Stimulated activated CD8-positive, alpha-beta memory T cell treated with anti-CD3 and anti-CD28 coated beads, Interleukin-7, amount 100 ng/mL, for 4 hours (primary cell): ENCODE measurements at regions not wholly inside any gene's neighbourhood (a gene's known extent, or its start where the extent isn't known, plus 50 kb on each side); places are given as distances from the start of the nearest gene placed in this dataset.

Experiments
- DNase-seq, 2 donors: peaks; one replicate each; pipeline ENCODE4 v3.0.0-alpha.2; 2020; ENCODE audit warnings: low read depth in 2 of 2

DNA sequence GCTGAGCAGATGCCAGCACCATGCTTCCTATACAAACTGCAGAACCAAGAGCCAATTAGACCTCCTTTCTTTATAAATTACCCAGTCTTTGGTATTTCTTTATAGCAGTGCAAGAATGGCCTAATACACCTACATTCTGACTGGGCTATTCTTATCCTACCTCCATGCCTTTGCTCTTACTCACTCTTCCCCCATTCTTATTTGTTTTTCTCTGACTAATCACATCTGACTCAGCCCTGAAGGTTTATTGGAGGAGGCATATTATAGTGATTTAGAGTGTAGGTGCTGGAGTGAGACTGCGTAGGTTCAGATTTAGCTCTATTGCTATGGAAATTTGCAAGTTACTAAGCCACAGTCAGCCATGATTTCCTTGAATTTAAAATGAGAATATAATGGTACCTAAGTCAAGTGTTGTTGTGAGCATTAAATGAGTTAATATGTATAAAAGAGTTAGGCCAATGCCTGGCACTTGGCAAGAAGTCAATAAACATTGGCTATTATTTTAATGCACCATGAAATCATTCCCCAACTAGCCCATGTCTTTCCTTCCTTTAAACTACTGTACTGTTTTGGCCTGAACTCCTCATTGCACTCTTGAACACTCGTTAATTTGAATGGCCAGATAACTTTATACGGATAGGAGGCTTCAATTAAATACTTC, 531.2 kb upstream of the ZNF608 start:
- no peak for DNase-seq

DNA sequence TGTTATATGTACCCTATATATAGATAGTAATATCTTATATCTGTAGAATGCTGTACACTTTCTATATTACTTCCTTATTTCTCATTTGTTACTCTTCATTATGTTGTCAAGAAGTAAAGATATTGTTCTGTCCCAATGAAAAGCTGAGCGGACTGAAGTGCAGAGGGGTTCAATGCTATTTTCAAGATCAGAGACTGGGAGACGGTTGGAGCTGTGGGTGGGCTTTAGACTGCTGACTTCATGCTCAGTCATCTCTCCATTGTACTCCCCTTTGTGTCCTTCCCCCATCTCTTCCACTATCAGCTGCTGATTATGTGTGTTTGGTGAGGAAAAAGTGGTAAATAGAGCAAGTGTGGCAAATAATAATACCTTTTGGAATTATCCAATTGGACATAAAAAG, 532.3 kb upstream of the ZNF608 start:
- DNase-seq: no peak

DNA sequence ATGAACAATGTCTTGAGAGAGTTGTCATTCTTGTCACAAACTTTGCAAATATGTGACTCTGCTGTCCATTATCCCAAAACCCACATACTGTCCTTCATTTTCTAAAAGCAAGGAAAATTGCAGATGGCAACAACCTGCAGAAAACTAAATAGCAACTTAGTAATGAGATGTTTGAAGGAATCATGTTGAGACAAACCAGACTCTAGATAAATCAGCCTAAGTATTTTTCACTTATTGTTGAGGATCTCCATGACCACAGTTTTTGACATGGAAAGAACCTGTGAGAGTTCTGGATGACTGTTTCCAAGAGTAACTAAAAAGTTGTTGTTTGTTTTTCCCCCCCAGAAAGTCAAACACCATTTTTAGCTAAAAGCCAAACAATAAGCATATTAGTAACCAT, 535.2 kb upstream of the ZNF608 start:
- DNase-seq: no peak

DNA sequence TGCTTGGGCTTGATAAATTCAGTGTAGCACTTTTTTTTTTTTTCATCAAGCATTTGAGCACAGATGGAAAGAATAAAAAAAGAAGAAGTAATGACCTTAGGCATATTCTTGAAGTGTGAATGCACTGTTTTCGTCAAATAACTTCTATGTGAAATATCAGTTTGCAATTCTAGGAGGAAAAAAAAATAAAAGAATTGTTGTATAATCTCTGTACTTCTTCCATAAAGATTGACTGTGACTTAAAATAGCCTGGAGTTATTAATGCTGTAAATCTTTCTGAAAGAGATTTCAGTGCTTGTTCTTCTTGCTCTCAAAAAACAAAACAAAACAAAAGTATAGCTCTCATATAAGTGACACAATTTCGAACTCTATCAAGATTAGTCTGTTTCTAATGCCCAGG, 536.9 kb upstream of the ZNF608 start:
- no peak for DNase-seq

DNA sequence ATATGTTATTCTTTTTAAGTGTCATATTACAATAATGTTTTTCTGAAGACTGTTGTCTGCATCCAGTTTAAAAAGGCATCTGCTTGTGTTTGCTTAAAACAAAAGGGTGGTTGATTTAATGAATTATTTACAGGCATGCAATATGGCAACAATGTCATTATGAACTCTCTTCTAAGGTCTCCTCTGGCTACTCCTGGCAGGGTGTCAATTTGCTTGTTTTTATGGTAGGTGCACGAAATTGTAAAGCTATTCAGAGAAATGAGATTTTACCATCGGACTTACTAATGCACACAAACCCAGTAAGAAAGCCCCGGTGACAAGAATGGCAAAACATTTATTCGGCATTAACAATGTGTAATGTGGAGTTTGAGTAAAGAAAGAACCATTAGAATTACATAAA, 539.8 kb upstream of the ZNF608 start:
- no peak for DNase-seq

DNA sequence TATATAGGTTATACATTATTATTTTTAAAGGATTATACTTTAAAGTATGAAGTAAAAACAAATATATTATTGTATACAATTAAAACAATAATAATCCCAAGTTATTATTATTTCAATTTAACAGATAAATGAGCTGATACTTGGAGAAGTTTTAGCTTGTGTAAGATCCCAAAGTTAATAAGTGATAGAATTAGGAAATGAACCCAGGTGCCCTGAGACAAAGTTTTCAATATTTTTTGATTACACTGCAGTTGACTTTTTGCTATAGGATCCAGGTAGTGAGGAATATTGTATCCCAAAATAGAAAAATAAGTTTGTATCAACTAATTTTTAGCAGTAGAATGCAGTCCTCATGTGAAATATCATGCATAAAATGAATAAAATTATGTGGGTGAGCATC, 543.2 kb upstream of the ZNF608 start:
- DNase-seq: no peak

DNA sequence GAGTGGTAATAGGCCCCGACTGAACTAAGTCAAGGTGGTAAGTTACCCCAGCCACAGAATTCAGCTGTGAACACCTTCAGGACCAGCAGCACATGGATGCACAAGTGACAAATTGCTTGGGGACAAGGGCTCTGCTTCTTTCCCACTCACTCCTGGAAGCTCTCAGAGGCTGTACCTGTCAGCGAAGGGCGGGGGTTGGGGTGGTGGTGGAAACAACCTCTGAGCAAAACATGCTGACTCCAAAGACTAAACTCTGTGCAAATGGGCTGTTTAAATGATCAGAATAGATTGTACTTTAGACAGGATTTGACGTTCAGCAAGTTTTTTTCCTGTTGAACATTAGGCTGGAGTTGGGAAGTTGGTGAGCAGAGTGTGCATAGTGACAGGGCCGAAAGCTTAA, 544.5 kb upstream of the ZNF608 start:
- DNase-seq: no peak

DNA sequence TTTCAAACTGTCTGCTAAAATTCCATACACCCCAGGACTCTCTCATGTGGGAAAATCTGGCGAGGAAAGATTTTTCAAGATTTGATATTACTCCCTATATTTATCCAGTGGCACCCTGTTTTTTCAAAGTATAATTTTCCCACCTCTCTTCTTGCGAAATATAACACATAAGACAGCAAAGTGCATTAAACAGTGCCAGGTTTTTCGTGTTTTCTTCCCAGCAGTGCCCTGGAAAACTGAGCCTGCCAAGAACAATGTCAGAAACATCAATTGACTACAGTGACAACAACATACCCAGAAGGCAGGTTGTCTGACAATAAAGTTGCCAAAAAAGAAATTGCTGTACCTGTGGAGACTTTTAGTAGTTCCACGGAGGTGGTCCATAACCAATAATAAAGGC, 545.0 kb upstream of the ZNF608 start:
- DNase-seq: no peak

DNA sequence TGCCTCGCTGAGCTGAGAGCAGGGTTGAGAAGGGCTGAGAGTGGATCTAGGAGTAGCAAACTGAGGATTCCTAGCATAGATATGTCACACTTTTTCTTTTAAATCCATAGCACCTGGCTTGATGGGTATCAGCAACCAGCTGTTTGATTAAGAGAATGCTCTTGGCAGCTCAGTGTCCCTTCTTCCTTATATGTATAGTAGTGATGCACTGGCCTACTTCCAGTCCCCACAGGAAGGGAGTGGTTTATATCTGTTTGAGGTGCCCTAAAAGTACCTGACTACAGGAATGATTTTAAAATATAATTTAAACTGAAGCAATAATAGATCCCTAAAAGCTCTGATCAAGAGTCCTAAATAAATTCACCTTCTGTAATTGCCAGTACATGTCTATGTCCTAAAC, 546.8 kb upstream of the ZNF608 start:
- DNase-seq: no peak

DNA sequence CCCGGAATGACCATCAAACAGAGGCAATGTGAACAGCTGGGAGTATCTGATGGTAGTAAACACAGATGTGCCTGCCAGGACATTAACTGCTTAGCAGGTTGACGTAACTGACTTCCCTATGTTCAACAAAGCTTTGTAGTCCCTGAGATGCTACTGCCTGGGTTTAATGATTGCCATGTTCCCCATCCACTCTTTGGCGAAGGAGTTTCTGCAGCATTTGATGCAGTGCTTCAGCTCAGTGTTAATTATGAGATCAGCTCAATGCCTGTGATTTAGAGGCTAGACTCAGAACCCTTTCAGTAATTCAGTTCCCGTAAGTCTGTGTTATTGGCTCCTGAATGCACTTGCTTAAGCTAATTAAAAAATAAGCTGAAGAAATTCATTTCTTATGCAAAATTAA, 547.3 kb upstream of the ZNF608 start:
- no peak for DNase-seq

DNA sequence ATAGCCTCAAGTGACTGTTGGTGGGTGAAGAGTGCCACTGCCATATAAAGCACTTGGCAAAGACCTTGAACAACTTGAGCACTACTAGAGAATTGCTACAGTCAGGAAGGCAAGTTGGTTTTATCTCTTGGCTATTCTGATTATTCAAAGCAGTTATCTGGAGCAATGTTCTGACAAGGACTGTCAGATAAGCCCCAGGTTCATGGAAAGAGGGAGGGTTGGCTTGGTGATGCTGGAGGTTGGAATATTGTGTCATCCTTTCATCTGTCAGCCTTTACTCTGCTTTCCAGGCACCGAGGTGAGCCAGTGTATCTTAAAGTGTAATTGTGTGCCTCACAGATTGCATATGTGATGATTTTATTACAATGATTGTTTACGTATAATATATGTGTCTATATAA, 548.4 kb upstream of the ZNF608 start:
- no peak for DNase-seq

DNA sequence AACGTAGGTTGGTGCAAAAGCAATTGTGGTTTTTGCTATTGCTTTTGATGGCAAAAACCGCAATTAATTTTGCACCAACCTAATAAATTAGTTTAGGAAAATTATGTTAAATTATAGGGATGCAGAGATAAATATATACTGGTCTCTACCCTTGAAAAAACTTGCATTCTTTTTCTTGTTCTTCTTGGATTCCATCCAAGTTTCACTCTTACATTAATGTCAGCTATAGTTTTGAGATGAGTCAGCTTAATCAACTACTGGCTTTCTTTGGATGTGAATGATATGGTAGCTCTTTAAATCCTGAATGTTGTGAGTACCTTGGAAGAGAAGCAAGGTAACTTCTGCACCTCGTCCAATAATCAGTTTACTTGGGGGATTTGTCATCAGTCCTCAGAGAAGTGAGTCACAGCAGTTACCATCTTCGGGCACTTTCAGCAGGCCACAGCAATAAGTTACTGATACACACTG, 549.0 kb upstream of the ZNF608 start:
- no peak for DNase-seq

DNA sequence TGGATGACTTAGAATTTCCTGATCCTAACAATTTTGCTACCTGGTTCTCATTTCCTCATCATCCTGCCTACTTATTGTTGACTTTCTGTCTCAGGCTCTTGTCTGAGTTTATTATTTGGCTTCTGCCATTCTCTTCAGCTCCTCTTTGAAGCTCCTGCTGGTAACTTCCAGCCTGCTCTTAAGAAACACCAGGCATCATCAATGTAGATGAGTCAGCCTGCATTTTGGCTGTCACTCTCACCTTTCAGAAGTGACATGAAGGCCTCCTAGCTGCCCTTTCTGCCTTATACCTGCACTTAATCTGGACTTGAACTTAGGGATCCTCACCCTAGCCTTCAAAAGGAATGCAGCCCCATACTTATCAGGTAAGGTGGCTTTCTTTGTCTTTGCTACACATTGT, 551.8 kb upstream of the ZNF608 start:
- DNase-seq: no peak

DNA sequence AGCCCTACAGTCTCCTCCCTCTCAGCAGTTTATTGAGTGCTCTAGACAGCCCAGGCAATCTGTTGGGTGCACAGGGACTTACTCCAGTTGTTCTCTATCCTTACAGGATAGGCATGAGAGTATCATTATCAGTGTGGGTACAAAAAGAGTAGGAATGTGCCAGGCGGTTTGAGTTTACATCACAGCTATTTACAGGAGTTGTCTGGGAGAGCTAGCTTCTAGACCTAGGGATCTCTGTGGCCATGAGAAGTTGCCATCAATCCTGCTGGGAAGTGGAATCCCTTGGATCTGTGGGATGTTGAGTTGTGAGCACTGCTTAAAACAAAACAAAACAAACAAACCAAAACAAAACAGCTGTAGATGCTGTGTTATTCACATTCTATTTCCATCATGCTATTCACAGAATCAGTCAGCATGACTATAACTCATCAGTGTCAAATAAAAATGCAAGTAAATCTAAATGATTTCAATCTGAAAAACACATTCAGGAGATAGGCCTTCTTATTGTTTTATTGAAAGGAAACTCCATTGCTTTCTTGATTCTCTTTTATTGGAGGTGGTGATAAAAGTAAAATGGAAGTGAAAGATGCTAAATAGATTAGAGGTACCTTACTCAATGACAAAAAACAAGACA, 552.4 kb upstream of the ZNF608 start:
- no peak for DNase-seq

DNA sequence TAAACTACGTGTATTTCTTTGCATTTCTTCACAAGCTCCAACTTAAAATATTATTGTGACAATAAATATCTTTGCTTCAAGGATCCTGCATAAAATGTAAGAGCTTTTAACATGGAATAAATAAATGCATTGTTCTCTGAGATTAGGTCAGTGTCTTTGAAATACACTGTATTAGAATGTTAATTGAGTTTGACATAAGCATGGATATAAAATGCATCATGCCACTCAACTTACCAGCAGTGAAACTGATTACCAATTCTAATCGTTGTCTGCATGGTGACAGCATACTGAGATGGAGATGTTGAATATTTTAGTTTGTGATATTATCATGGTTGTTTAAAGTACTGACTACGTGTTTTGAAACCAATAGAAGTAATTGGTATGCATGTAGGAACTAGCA, 555.3 kb upstream of the ZNF608 start:
- DNase-seq: no peak

DNA sequence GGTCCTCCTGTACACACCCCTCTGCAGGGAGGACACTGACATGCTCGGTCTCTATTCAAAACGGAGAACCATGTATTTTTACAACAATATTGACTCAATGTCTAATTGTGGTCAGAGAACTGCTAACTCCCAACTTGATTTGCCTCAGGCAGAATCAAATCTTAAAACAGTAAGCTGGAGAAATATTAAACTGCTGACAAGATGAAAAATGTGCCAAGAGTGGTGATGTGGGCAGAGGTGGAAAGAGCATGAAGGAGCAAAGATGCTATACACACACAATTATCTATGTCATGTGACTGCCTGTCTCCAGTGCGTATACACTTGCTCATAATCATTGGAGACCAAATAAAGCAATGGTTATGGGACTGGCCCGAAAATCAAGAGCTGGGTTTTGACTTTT, 556.1 kb upstream of the ZNF608 start:
- no peak for DNase-seq

DNA sequence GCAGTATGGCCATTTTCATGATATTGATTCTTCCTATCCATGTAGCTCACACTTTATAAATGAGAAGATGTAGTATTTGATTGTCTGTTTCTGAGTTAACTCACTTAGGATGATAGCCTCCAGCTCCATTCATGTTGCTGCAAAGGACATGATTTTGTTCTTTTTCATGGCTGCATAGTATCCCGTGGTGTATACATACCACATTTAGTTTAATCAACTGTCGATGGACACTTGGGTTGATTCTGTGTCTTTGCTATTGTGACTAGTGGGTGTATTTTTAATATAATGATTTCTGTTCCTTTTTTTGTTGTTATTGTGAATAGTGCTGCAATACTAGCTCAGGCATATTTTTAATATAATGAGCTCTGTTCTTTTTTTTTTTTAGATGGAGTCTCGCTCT, 560.3 kb upstream of the ZNF608 start:
- no peak for DNase-seq

DNA sequence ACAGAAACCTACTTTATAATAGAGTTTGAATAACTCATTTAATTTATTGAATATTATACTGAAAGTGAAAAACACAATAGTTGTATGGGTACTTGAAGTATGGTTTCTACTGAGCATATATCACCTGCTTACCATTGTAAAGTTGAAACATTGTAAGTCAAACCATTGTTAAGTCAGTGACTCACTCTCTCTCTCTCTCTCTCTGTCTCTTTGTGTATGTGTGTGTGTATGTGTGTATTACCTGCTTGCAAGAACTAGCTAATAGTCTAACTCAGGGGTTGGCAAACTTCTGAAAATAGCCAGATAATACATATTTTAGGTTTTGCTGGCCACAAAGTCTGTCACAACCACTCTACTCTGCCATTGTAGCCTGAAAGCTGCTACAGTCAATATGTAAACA, 564.3 kb upstream of the ZNF608 start:
- DNase-seq: no peak

DNA sequence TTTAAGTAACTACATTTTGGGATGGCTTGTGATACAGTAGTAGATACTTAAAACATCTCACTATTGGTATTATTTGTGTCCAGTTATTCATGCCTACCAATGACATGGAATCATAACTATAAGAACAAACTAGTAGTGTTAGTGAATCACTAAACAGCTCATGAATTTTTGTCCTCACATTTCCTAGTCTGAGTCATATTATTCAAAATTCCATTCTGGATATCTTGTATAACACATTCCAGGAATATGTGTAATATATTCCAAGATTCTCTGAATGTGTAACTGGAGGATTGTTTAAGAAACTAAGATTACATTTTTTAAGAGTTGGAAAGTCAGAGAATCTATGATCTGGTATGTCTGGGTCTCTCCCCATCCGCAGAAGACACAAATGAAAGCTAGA, 565.3 kb upstream of the ZNF608 start:
- no peak for DNase-seq

DNA sequence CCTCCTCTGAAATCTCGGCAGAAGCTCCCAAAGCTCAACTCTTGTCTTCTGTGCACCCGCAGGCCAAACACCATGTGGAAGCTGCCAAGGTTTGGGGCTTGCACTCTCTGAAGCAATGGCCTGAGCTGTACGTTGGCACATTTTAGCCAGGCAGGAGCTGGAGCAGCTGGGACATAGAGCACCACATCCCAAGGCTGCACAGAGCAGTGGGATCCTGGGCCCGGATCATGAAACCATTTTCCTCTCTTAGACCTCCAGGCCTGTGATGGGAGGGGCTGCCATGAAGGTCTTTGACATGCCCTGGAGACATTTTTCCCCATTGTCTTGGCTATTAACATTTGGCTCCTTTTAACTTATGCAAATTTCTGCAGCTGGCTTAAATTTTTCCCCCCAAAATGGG, 567.1 kb upstream of the ZNF608 start:
- DNase-seq: no peak

DNA sequence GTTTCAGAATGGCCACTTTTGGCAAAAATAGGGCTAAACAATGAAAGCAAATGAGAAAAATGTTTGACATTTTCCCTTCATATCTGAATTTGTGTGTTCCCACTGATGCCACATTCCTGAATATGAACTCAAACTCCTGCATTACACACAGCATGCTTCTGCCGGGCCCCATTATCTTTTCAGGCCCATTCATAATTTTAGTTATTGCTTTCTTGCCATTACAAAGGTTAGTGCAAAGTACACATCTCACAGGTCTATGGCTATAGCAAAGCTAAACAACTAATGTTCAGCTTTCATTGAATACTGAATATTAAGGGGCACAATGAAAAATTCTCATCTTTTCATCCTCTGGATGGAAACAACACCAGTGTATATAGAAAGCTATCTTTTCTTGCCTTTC, 568.9 kb upstream of the ZNF608 start:
- no peak for DNase-seq

DNA sequence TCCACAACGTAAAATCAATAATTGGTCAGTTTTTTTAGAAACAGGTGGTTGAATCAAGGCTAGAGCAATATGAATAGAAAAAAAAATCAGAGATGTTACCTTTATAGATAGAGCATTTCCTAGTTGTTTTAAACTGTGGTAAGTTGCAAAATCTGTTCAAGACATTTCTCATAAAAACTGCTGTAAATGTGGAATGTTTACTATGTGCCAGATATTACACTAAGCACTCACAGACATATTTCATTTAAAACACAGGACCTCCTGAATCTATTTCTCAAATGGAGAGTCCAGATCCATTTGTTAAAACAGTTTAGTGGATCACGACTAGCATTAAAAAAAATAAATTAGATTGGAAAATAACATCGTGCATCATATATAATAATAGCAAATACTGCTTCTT, 570.0 kb upstream of the ZNF608 start:
- DNase-seq: no peak

DNA sequence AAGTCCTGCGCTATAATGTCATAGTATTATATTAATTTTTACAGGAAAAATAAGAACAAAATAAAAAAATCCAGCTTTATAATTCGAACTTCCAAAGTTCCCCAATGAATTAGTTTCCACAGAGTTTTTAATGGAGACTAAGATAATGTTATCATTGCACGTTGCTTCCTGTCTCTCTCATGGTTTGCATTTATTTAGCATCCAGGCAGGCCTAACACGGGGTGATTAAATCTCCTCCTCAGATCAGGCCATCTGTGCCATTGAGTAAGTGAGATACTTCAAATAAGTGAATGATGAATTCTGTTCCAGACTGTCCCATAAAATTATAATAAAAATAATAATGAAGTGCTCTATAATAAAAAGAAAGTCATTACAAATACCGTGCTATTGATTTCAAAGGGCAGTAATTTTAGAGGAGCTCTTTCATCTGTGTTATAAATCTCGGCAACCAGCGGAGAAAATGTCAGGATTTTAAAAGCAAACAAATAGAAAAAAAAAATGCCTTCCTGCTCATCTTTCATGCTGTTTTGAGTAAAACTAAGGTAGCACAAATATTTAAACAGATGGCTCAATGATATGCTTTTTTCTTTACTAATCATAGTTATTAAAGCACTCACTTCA, 570.6 kb upstream of the ZNF608 start:
- no peak for DNase-seq
